ENCODE measurements at regions not wholly inside any gene's neighbourhood (a gene's known extent, or its start where the extent isn't known, plus 50 kb on each side); places are given as distances from the start of the nearest gene placed in this dataset.

GRCh38 chr4:60757986-60758680 lies 442.0 kb upstream of the ADGRL3 start:
- H3K4me1 ChIP-seq: no peaks in the 10 kb centered on the region
- TF ChIP-seq CTCF (IDR thresholded peaks at IDR 0.05): no peak
- no peak overlapping the region for H3K27ac ChIP-seq
- no peak overlapping the region for H3K4me3 ChIP-seq
- DNase-seq (no peak), ATAC-seq (no peak)
- no peaks in the 10 kb centered on the region for H3K27me3 ChIP-seq
- intact Hi-C loops (cut with DNase I): no loop called here
- H3K36me3 ChIP-seq: no peaks in the 10 kb centered on the region
- no peaks in the 10 kb centered on the region for H3K9me3 ChIP-seq

GRCh38 chr4:60759518-60760245 lies 440.4 kb upstream of the ADGRL3 start:
- Histone ChIP-seq H3K4me1 (no peaks in the 10 kb centered on the region), H3K9me3 (no peaks in the 10 kb centered on the region), H3K4me3 (no peak overlapping the region), H3K27ac (no peak overlapping the region), H3K27me3 (no peaks in the 10 kb centered on the region), H3K36me3 (no peaks in the 10 kb centered on the region)
- intact Hi-C loops (cut with DNase I): no loop called here
- ATAC-seq (no peak), DNase-seq (no peak)
- TF ChIP-seq CTCF (IDR thresholded peaks at IDR 0.05): no peak

- intact Hi-C loops (cut with DNase I): no loop called here
- no peaks in the 10 kb centered on the region for H3K36me3 ChIP-seq
- H3K4me3 ChIP-seq: no peak overlapping the region
- no peaks in the 10 kb centered on the region for H3K4me1 ChIP-seq
- DNase-seq (no peak), ATAC-seq (no peak)
- no peak for TF ChIP-seq CTCF (IDR thresholded peaks at IDR 0.05)
- no peaks in the 10 kb centered on the region for H3K27me3 ChIP-seq
- H3K27ac ChIP-seq: no peak overlapping the region
- no peaks in the 10 kb centered on the region for H3K9me3 ChIP-seq
Observed at GRCh38 chr4:60780874-60781273, 419.3 kb upstream of the ADGRL3 start.

- no peaks in the 10 kb centered on the region for H3K27me3 ChIP-seq
- intact Hi-C loops (cut with DNase I): no loop called here
- H3K27ac ChIP-seq: no peak overlapping the region
- H3K4me1 ChIP-seq: no peaks in the 10 kb centered on the region
- DNase-seq (no peak), ATAC-seq (no peak)
- no peaks in the 10 kb centered on the region for H3K36me3 ChIP-seq
- no peak overlapping the region for H3K4me3 ChIP-seq
- no peak for TF ChIP-seq CTCF (IDR thresholded peaks at IDR 0.05)
- H3K9me3 ChIP-seq: no peaks in the 10 kb centered on the region
Observed at GRCh38 chr4:60790608-60791007, 409.5 kb upstream of the ADGRL3 start.

- DNase-seq (no peak), ATAC-seq (no peak)
- H3K4me3 ChIP-seq: no peak overlapping the region
- no peaks in the 10 kb centered on the region for H3K27me3 ChIP-seq
- H3K36me3 ChIP-seq: no peaks in the 10 kb centered on the region
- no peaks in the 10 kb centered on the region for H3K4me1 ChIP-seq
- intact Hi-C loops (cut with DNase I): no loop called here
- TF ChIP-seq CTCF (IDR thresholded peaks at IDR 0.05): no peak
- no peak overlapping the region for H3K27ac ChIP-seq
- H3K9me3 ChIP-seq: no peaks in the 10 kb centered on the region
Observed at GRCh38 chr4:60794372-60794771, 405.8 kb upstream of the ADGRL3 start.
